Neural progenitor cell (in vitro differentiated cells): ENCODE measurements at regions not wholly inside any gene's neighbourhood (a gene's known extent, or its start where the extent isn't known, plus 50 kb on each side); places are given as distances from the start of the nearest gene placed in this dataset.

Experiments
- DNase-seq: peaks from one replicate; pipeline ENCODE4 v3.0.0-alpha.2; 2016; ENCODE audit warnings: low spot score
- H2AFZ ChIP-seq: fragments of 200-600 bp; sonication (generic); replicated peaks from 2 replicates; pipeline ENCODE4 v1.6.1; 2016; ENCODE audit warnings: antibody characterized with exemption
- H3F3A ChIP-seq: fragments of 200-600 bp; sonication (generic); 2 replicates; pipeline ENCODE4 v1.6.1; 2016; ENCODE audit warnings: antibody characterized with exemption, low read depth
- H3K27ac ChIP-seq: fragments of 200-600 bp; sonication (generic); 2 replicates; pipeline ENCODE4 v1.5.1; 2016; ENCODE audit warnings: mild to moderate bottlenecking
- H3K27me3 ChIP-seq: fragments of 200-600 bp; sonication (generic); 2 replicates; pipeline ENCODE4 v1.6.1; 2016; ENCODE audit warnings: mild to moderate bottlenecking, moderate library complexity
- H3K36me3 ChIP-seq: fragments of 200-600 bp; sonication (generic); 2 replicates; pipeline ENCODE4 v1.5.1; 2016
- H3K4me1 ChIP-seq: fragments of 200-600 bp; sonication (generic); 2 replicates; pipeline ENCODE4 v1.6.1; 2016; ENCODE audit warnings: mixed run types
- H3K4me2 ChIP-seq: fragments of 200-600 bp; sonication (generic); 2 replicates; pipeline ENCODE4 v1.6.1; 2016
- H3K4me3 ChIP-seq: fragments of 200-600 bp; sonication (generic); 2 replicates; pipeline ENCODE4 v1.5.1; 2016
- H3K79me2 ChIP-seq: fragments of 200-600 bp; sonication (generic); 2 replicates; pipeline ENCODE4 v1.6.1; 2016; ENCODE audit warnings: low read depth
- H3K9ac ChIP-seq: fragments of 200-600 bp; sonication (generic); 2 replicates; pipeline ENCODE4 v1.6.1; 2016
- H3K9me3 ChIP-seq: fragments of 200-600 bp; sonication (generic); 2 replicates; pipeline ENCODE4 v1.5.1; 2016; ENCODE audit warnings: low read depth
- H4K20me1 ChIP-seq: fragments of 200-600 bp; sonication (generic); 2 replicates; pipeline ENCODE4 v1.6.1; 2016; ENCODE audit warnings: low read depth
- H3K27ac Mint-ChIP-seq: 3 replicates; pipeline ENCODE4 v1.8.0; 2021; ENCODE audit warnings: mixed read lengths
- H3K27me3 Mint-ChIP-seq: 2 replicates; pipeline ENCODE4 v1.8.0; 2022; ENCODE audit warnings: low read depth, mild to moderate bottlenecking, inconsistent platforms, moderate library complexity, mixed read lengths; ENCODE audit not compliant: insufficient read depth
- H3K36me3 Mint-ChIP-seq: 3 replicates; pipeline ENCODE4 v1.8.0; 2021; ENCODE audit warnings: mixed read lengths
- H3K4me1 Mint-ChIP-seq: 3 replicates; pipeline ENCODE4 v1.8.0; 2021; ENCODE audit warnings: mixed read lengths
- H3K4me3 Mint-ChIP-seq: 3 replicates; pipeline ENCODE4 v1.8.0; 2021; ENCODE audit warnings: mild to moderate bottlenecking, moderate library complexity, mixed read lengths
- H3K9me3 Mint-ChIP-seq: 3 replicates; pipeline ENCODE4 v1.8.0; 2020; ENCODE audit warnings: mixed read lengths
- EZH2 ChIP-seq: fragments of 200-600 bp; sonication (generic); IDR thresholded peaks from 2 replicates; pipeline ENCODE4 v1.6.1; 2017; ENCODE audit warnings: antibody characterized with exemption, mild to moderate bottlenecking, moderate library complexity
- EZH2phosphoT487 ChIP-seq: fragments of 200-600 bp; sonication (generic); IDR thresholded peaks from 2 replicates; pipeline ENCODE4 v1.6.1; 2017; ENCODE audit warnings: antibody characterized with exemption
- TF ChIP-seq, protein P1 (sequence below): fragments of 200-600 bp; sonication (generic); IDR thresholded peaks from 2 replicates; pipeline ENCODE4 v1.5.1; 2017; ENCODE audit warnings: antibody characterized with exemption, mild to moderate bottlenecking

DNA sequence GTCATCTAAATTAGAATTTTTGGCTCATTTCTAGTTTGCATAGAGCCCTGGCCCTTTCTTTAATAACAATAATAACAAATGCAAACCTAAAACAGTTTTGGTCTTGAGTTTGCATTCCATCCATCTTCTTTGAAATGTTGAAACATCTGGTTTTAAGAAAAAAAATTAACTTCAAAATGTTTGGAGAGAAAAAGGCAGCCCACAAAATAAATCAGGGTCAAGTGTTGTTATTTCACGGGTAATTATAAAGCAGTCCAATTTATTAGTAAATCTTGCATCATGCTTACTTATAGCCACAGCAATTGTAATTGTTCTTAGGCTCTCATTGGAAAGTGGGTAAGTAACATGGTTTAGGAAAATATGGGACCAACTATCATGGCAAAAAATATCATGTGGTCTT lies 247.0 kb upstream of the MEF2C start:
- H3K4me3 Mint-ChIP-seq = no peak overlapping the region

GRCh38 chr5:89128906-89129625 lies 246.1 kb upstream of the MEF2C start:
- Histone ChIP-seq H3K4me2 (no peak overlapping the region), H3K9me3 (no peaks in the 10 kb centered on the region), H3F3A (peaks cover 17% of the 10 kb centered on the region), H2AFZ (peak overlapping the region; percentile 36), H3K36me3 (no peaks in the 10 kb centered on the region), H3K79me2 (no peaks in the 10 kb centered on the region), H3K4me3 (no peak overlapping the region), H3K27ac (no peak overlapping the region), H3K4me1 (peaks cover 25% of the 10 kb centered on the region), H4K20me1 (no peaks in the 10 kb centered on the region), H3K27me3 (no peaks in the 10 kb centered on the region), H3K9ac (no peak overlapping the region)
- Mint-ChIP-seq H3K36me3 (no peaks in the 10 kb centered on the region), H3K4me3 (no peak overlapping the region), H3K4me1 (peaks cover 3% of the 10 kb centered on the region), H3K9me3 (no peaks in the 10 kb centered on the region), H3K27me3 (peaks cover 2% of the 10 kb centered on the region), H3K27ac (no peak overlapping the region)
- DNase-seq = no peak
- TF ChIP-seq, protein P1, sequence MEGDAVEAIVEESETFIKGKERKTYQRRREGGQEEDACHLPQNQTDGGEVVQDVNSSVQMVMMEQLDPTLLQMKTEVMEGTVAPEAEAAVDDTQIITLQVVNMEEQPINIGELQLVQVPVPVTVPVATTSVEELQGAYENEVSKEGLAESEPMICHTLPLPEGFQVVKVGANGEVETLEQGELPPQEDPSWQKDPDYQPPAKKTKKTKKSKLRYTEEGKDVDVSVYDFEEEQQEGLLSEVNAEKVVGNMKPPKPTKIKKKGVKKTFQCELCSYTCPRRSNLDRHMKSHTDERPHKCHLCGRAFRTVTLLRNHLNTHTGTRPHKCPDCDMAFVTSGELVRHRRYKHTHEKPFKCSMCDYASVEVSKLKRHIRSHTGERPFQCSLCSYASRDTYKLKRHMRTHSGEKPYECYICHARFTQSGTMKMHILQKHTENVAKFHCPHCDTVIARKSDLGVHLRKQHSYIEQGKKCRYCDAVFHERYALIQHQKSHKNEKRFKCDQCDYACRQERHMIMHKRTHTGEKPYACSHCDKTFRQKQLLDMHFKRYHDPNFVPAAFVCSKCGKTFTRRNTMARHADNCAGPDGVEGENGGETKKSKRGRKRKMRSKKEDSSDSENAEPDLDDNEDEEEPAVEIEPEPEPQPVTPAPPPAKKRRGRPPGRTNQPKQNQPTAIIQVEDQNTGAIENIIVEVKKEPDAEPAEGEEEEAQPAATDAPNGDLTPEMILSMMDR = no peak
- TF ChIP-seq EZH2 = no peak
- no peak for TF ChIP-seq EZH2phosphoT487

More for the DNA sequence above, 247.0 kb upstream of the MEF2C start:
- Mint-ChIP-seq H3K4me1 (peaks cover 3% of the 10 kb centered on the region), H3K27ac (no peak overlapping the region), H3K36me3 (no peaks in the 10 kb centered on the region), H3K9me3 (no peaks in the 10 kb centered on the region), H3K27me3 (peaks cover 2% of the 10 kb centered on the region)
- H3K4me3 ChIP-seq = no peak overlapping the region
- H3F3A ChIP-seq = peaks cover 17% of the 10 kb centered on the region
- no peak overlapping the region for H3K27ac ChIP-seq
- peaks cover 25% of the 10 kb centered on the region for H3K4me1 ChIP-seq
- H3K27me3 ChIP-seq = no peaks in the 10 kb centered on the region
- no peak for DNase-seq
- no peaks in the 10 kb centered on the region for H3K79me2 ChIP-seq
- no peaks in the 10 kb centered on the region for H3K36me3 ChIP-seq
- H2AFZ ChIP-seq = peak overlapping the region; percentile 36
- H3K9me3 ChIP-seq = no peaks in the 10 kb centered on the region
- H4K20me1 ChIP-seq = no peaks in the 10 kb centered on the region
- no peak for TF ChIP-seq EZH2phosphoT487
- TF ChIP-seq, protein P1 = no peak
- no peak for TF ChIP-seq EZH2
- no peak overlapping the region for H3K9ac ChIP-seq
- H3K4me2 ChIP-seq = no peak overlapping the region

- H3K27me3 Mint-ChIP-seq = peaks cover 2% of the 10 kb centered on the region
- Histone ChIP-seq H3K4me2 (no peak overlapping the region), H3K9ac (no peak overlapping the region), H3F3A (peaks cover 17% of the 10 kb centered on the region), H3K36me3 (no peaks in the 10 kb centered on the region), H3K27ac (no peak overlapping the region), H2AFZ (peak overlapping the region; percentile 69), H3K4me3 (no peak overlapping the region), H4K20me1 (no peaks in the 10 kb centered on the region), H3K9me3 (no peaks in the 10 kb centered on the region), H3K27me3 (no peaks in the 10 kb centered on the region), H3K79me2 (no peaks in the 10 kb centered on the region), H3K4me1 (peaks cover 25% of the 10 kb centered on the region)
- no peak for DNase-seq
- TF ChIP-seq EZH2 (no peak), EZH2phosphoT487 (no peak)
- TF ChIP-seq, protein P1 = no peak
- H3K27ac Mint-ChIP-seq = no peak overlapping the region
- H3K4me1 Mint-ChIP-seq = peaks cover 3% of the 10 kb centered on the region
- H3K9me3 Mint-ChIP-seq = no peaks in the 10 kb centered on the region
- no peak overlapping the region for H3K4me3 Mint-ChIP-seq
- no peaks in the 10 kb centered on the region for H3K36me3 Mint-ChIP-seq
These were observed 245.1 kb upstream of the MEF2C start for GRCh38 chr5:89128092-89128491.
